ENCODE measurements at regions not wholly inside any gene's neighbourhood (a gene's known extent, or its start where the extent isn't known, plus 50 kb on each side); places are given as distances from the start of the nearest gene placed in this dataset.

- Mint-ChIP-seq H3K4me1 (ENCODE audit: low read depth) (peaks cover 9% of the 10 kb centered on the region), H3K4me3 (ENCODE audit: low read depth) (no peak overlapping the region), H3K36me3 (ENCODE audit: insufficient read depth) (no peaks in the 10 kb centered on the region), H3K27ac (no peak overlapping the region), H3K27me3 (peaks cover 7% of the 10 kb centered on the region), H3K9me3 (ENCODE audit: low read depth) (no peaks in the 10 kb centered on the region)
- TF ChIP-seq CTCF (IDR thresholded peaks at IDR 0.05; ENCODE audit: unreplicated experiment), result no peak
- DNase-seq (ENCODE audit: low spot score, unreplicated experiment), result no peak
Observed at GRCh38 chr12:11561411-11561810, 88.1 kb upstream of the ETV6 start.

GRCh38 chr12:11563785-11564739 is 85.4 kb upstream of the ETV6 start:
- Mint-ChIP-seq H3K9me3 (ENCODE audit: low read depth) (no peaks in the 10 kb centered on the region), H3K4me1 (ENCODE audit: low read depth) (peaks cover 8% of the 10 kb centered on the region), H3K27ac (no peak overlapping the region), H3K36me3 (ENCODE audit: insufficient read depth) (no peaks in the 10 kb centered on the region), H3K4me3 (ENCODE audit: low read depth) (no peak overlapping the region), H3K27me3 (no peaks in the 10 kb centered on the region)
- TF ChIP-seq CTCF (IDR thresholded peaks at IDR 0.05; ENCODE audit: unreplicated experiment), result no peak
- no peak for DNase-seq (ENCODE audit: low spot score, unreplicated experiment)

GRCh38 chr12:11564984-11565651 is 84.4 kb upstream of the ETV6 start:
- no peak for TF ChIP-seq CTCF (IDR thresholded peaks at IDR 0.05; ENCODE audit: unreplicated experiment)
- no peak overlapping the region for H3K27ac Mint-ChIP-seq
- H3K4me3 Mint-ChIP-seq (ENCODE audit: low read depth), result no peak overlapping the region
- DNase-seq (ENCODE audit: low spot score, unreplicated experiment), result no peak
- no peaks in the 10 kb centered on the region for H3K9me3 Mint-ChIP-seq (ENCODE audit: low read depth)
- H3K27me3 Mint-ChIP-seq, result no peaks in the 10 kb centered on the region
- no peaks in the 10 kb centered on the region for H3K36me3 Mint-ChIP-seq (ENCODE audit: insufficient read depth)
- H3K4me1 Mint-ChIP-seq (ENCODE audit: low read depth), result peaks cover 8% of the 10 kb centered on the region

GRCh38 chr12:11565752-11566151 is 83.7 kb upstream of the ETV6 start:
- Mint-ChIP-seq H3K27me3 (no peaks in the 10 kb centered on the region), H3K27ac (no peak overlapping the region), H3K9me3 (ENCODE audit: low read depth) (no peaks in the 10 kb centered on the region), H3K4me3 (ENCODE audit: low read depth) (no peak overlapping the region), H3K36me3 (ENCODE audit: insufficient read depth) (no peaks in the 10 kb centered on the region), H3K4me1 (ENCODE audit: low read depth) (peaks cover 8% of the 10 kb centered on the region)
- DNase-seq (ENCODE audit: low spot score, unreplicated experiment), result no peak
- no peak for TF ChIP-seq CTCF (IDR thresholded peaks at IDR 0.05; ENCODE audit: unreplicated experiment)

GRCh38 chr12:11568155-11568761 is 81.2 kb upstream of the ETV6 start:
- Mint-ChIP-seq H3K4me1 (ENCODE audit: low read depth) (no peaks in the 10 kb centered on the region), H3K27me3 (no peaks in the 10 kb centered on the region), H3K4me3 (ENCODE audit: low read depth) (no peak overlapping the region), H3K27ac (no peak overlapping the region), H3K9me3 (ENCODE audit: low read depth) (no peaks in the 10 kb centered on the region), H3K36me3 (ENCODE audit: insufficient read depth) (no peaks in the 10 kb centered on the region)
- DNase-seq (ENCODE audit: low spot score, unreplicated experiment), result no peak
- TF ChIP-seq CTCF (IDR thresholded peaks at IDR 0.05; ENCODE audit: unreplicated experiment), result no peak
